ENCODE measurements at regions not wholly inside any gene's neighbourhood (a gene's known extent, or its start where the extent isn't known, plus 50 kb on each side); places are given as distances from the start of the nearest gene placed in this dataset.

DNA sequence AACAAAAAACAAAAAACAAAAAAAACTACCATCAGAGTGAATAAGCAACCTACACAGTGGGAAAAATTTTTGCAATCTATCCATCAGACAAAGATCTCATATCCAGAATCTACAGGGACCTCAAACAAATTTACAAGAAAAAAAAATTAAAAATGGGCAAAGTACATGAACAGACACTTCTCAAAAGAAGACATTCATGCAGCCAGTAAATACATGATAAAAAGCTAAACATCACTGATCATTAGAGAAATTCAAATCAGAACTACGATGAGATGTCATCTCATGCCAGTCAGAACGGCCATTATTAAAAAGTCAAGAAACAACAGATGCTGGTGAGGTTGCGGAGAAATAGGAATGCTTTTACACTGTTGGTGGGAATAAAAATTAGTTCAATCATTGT is 466.5 kb upstream of the ATXN7L3B start:
- H3K27ac ChIP-seq: no peak overlapping the region
- H3K4me1 ChIP-seq: no peaks in the 10 kb centered on the region
- H3K9me3 ChIP-seq: no peaks in the 10 kb centered on the region
- H3K36me3 ChIP-seq: no peaks in the 10 kb centered on the region
- intact Hi-C loops (cut with DNase I; ENCODE audit: low total_unique reads): no loop called here
- no peak for DNase-seq
- H3K4me3 ChIP-seq: no peak overlapping the region
- H3K27me3 ChIP-seq: no peaks in the 10 kb centered on the region
- TF ChIP-seq, protein P1, sequence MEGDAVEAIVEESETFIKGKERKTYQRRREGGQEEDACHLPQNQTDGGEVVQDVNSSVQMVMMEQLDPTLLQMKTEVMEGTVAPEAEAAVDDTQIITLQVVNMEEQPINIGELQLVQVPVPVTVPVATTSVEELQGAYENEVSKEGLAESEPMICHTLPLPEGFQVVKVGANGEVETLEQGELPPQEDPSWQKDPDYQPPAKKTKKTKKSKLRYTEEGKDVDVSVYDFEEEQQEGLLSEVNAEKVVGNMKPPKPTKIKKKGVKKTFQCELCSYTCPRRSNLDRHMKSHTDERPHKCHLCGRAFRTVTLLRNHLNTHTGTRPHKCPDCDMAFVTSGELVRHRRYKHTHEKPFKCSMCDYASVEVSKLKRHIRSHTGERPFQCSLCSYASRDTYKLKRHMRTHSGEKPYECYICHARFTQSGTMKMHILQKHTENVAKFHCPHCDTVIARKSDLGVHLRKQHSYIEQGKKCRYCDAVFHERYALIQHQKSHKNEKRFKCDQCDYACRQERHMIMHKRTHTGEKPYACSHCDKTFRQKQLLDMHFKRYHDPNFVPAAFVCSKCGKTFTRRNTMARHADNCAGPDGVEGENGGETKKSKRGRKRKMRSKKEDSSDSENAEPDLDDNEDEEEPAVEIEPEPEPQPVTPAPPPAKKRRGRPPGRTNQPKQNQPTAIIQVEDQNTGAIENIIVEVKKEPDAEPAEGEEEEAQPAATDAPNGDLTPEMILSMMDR (IDR thresholded peaks at IDR 0.05): no peak

- no peaks in the 10 kb centered on the region for H3K27me3 ChIP-seq
- no peaks in the 10 kb centered on the region for H3K36me3 ChIP-seq
- TF ChIP-seq, protein P1 (IDR thresholded peaks at IDR 0.05): no peak
- DNase-seq: no peak
- no peaks in the 10 kb centered on the region for H3K4me1 ChIP-seq
- H3K27ac ChIP-seq: no peak overlapping the region
- H3K9me3 ChIP-seq: no peaks in the 10 kb centered on the region
- H3K4me3 ChIP-seq: no peak overlapping the region
- intact Hi-C loops (cut with DNase I; ENCODE audit: low total_unique reads): no loop called here
Measured at GRCh38 chr12:74076918-74077317, 460.7 kb upstream of the ATXN7L3B start.

DNA sequence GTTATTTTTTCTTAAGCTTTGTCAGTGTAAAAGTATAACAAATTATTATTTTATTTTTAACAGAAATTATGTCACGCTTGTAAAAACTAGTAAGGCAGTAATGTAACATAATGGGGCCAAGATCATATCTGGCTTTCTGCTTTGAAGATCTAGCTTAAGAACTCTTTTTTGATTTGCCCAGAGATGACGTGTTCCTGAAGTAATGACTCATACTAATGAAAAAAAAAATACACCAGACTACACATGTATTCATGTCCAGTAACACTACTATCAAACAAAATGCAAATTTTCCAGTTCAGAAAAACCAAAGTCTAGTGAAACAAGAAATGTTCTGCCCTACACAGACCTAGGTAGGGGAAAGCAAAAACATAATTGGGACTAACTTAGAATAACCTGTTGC is 432.2 kb upstream of the ATXN7L3B start:
- DNase-seq: no peak
- Histone ChIP-seq H3K4me3 (no peak overlapping the region), H3K27me3 (no peaks in the 10 kb centered on the region), H3K36me3 (no peaks in the 10 kb centered on the region), H3K4me1 (no peaks in the 10 kb centered on the region), H3K9me3 (no peaks in the 10 kb centered on the region), H3K27ac (no peak overlapping the region)
- TF ChIP-seq, protein P1 (IDR thresholded peaks at IDR 0.05): no peak
- intact Hi-C loops (cut with DNase I; ENCODE audit: low total_unique reads): no loop called here

DNA sequence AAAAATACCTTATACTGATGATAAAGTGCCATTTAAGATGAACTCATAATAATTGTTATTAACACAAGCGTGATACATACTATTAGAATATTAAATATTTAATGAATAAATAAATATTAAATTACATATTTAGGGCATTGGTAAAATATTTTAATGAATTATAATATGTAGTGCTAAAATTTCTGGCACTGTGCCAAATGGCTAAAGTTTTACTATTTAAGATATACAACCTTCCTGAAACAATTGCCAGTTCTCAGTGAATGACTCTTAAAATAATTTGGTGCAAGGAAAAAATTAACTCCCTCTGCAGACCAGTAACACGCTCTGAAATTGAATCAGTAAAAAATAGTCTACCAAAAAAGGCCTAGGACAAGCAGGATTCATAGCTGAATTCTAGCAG is 428.9 kb upstream of the ATXN7L3B start:
- DNase-seq: no peak
- H3K27ac ChIP-seq: no peak overlapping the region
- H3K36me3 ChIP-seq: no peaks in the 10 kb centered on the region
- H3K9me3 ChIP-seq: no peaks in the 10 kb centered on the region
- no peak overlapping the region for H3K4me3 ChIP-seq
- H3K27me3 ChIP-seq: no peaks in the 10 kb centered on the region
- TF ChIP-seq, protein P1 (IDR thresholded peaks at IDR 0.05): no peak
- H3K4me1 ChIP-seq: no peaks in the 10 kb centered on the region
- intact Hi-C loops (cut with DNase I; ENCODE audit: low total_unique reads): no loop called here

DNA sequence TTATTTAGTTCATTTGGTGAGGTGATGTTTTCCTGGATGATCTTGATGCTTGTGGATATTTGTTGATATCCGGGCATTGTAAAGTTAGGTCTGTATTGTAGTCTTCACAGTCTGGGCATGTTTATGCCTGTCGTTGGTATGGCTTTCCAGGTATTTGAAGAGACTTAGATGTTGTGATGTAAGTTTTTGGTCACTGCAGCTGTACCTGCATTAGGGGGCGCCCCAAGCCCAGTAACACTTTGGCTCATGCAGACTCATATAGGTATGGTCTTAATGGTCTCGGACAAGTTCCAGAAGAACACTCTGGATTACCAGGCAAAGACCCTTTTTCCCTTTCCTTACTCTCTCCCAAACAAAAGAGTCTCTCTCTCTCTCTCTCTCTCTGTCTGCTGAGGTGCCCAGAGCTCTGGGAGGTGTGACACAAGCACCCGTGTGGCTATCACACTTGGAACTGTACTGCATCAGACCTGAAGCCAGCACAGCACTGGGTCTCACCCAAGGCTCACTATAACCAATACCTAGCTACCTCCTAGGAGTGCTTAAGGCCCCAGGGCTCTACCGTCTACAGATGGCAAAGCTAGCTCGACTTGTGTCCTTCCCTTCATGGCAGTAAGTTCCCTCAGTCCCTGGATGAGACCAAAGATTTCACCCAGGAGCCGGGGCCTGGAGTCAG is 425.8 kb upstream of the ATXN7L3B start:
- H3K4me3 ChIP-seq: no peak overlapping the region

More for the DNA sequence above, 425.8 kb upstream of the ATXN7L3B start:
- Histone ChIP-seq H3K27me3 (no peaks in the 10 kb centered on the region), H3K9me3 (no peaks in the 10 kb centered on the region), H3K4me1 (no peaks in the 10 kb centered on the region), H3K27ac (no peak overlapping the region), H3K36me3 (no peaks in the 10 kb centered on the region)
- TF ChIP-seq, protein P1 (IDR thresholded peaks at IDR 0.05): no peak
- intact Hi-C loops (cut with DNase I; ENCODE audit: low total_unique reads): no loop called here
- DNase-seq: no peak
